GM12878 (cell line): ENCODE measurements at regions not wholly inside any gene's neighbourhood (a gene's known extent, or its start where the extent isn't known, plus 50 kb on each side); places are given as distances from the start of the nearest gene placed in this dataset.

ENCODE experiments used
- ATAC-seq: fragments of 200-7000 bp; cut with Tn5 transposase; 3 replicates; pipeline ENCODE4 v1.9.1; 2020; ENCODE audit warnings: mild to moderate bottlenecking, moderate library complexity
- BruUV-seq: library from RNA; stranded (reverse); fragments of 400-500 nt; replicated peaks from 2 replicates; lab custom pipeline; 2021; lab: Mats Ljungman, UMichigan
- CTCF ChIA-PET: fragments of 300-600 bp; sonication (Branson Sonifier 250); formaldehyde crosslinking; extraction: SDS; loops from one replicate; lab custom pipeline; 2021; ENCODE audit warnings: inconsistent platforms; lab: Yijun Ruan, JAX
- POLR2A ChIA-PET: fragments of 350-600 bp; formaldehyde crosslinking; extraction: SDS; loops from one replicate; lab custom pipeline; 2021; ENCODE audit warnings: inconsistent platforms; lab: Charles Lee
- RAD21 ChIA-PET: fragments of 300-600 bp; sonication (Branson Sonifier 250); formaldehyde crosslinking; loops from one replicate; lab custom pipeline; 2023; ENCODE audit warnings: antibody characterized with exemption; ENCODE audit not compliant: unreplicated experiment; lab: Charles Lee
- SMC1A ChIA-PET: fragments of 300-600 bp; sonication (Branson Sonifier 250); formaldehyde crosslinking; loops from one replicate; lab custom pipeline; 2023; ENCODE audit not compliant: unreplicated experiment, uncharacterized antibody; lab: Charles Lee
- DNase-seq: peaks from one replicate; pipeline ENCODE4 v3.0.0-alpha.2; 2011; ENCODE audit warnings: low read depth, low spot score
- FAIRE-seq: peaks from 3 replicates; lab custom pipeline; 2011; peaks lifted over from hg19 to GRCh38; lab: Jason Lieb, UNC
- H2AFZ ChIP-seq: 2 replicates; pipeline ENCODE4 v1.6.0; 2011; ENCODE audit warnings: low read depth, low read length, control low read depth; ENCODE audit not compliant: control insufficient read depth
- H3K27ac ChIP-seq: 2 replicates; pipeline ENCODE4 v1.5.1; 2011; ENCODE audit warnings: control low read depth; ENCODE audit not compliant: control insufficient read depth, insufficient read depth
- H3K27me3 ChIP-seq, 2 experiments: replicated peaks in 1 of 2; 2 replicates each; pipeline versions ENCODE4 v1.6.0 to v1.6.1; 2011; ENCODE audit warnings: low read length in 1 of 2; ENCODE audit not compliant: control insufficient read depth in 2 of 2, insufficient read depth in 2 of 2
- H3K36me3 ChIP-seq, 2 experiments: 2 replicates each; pipeline ENCODE4 v1.5.1; 2011; ENCODE audit warnings: low read length in 1 of 2; ENCODE audit not compliant: control insufficient read depth in 2 of 2, insufficient read depth in 2 of 2
- H3K4me1 ChIP-seq: 2 replicates; pipeline ENCODE4 v1.6.1; 2011; ENCODE audit warnings: mild to moderate bottlenecking, low read length, moderate library complexity, mixed read lengths; ENCODE audit not compliant: control insufficient read depth, insufficient read depth
- H3K4me2 ChIP-seq: 2 replicates; pipeline ENCODE4 v1.6.0; 2011; ENCODE audit warnings: control low read depth; ENCODE audit not compliant: control insufficient read depth, insufficient read depth
- H3K4me3 ChIP-seq: fragments of 200-600 bp; sonication (generic); 2 replicates; pipeline ENCODE4 v1.5.1; 2016
- H3K79me2 ChIP-seq: 2 replicates; pipeline ENCODE4 v1.6.0; 2011; ENCODE audit warnings: low read length; ENCODE audit not compliant: control insufficient read depth, insufficient read depth
- H3K9ac ChIP-seq: 2 replicates; pipeline ENCODE4 v1.8.0; 2011; ENCODE audit warnings: low read length, control low read depth, mixed read lengths; ENCODE audit not compliant: control insufficient read depth, insufficient read depth
- H3K9me3 ChIP-seq: replicated peaks from 3 replicates; pipeline ENCODE4 v1.5.1; 2011; ENCODE audit warnings: mild to moderate bottlenecking, low read length; ENCODE audit not compliant: control insufficient read depth, insufficient read depth
- H4K20me1 ChIP-seq: 2 replicates; pipeline ENCODE4 v1.6.0; 2011; ENCODE audit not compliant: control insufficient read depth, insufficient read depth
- CEBPZ ChIP-seq: fragments of 150-350 bp; IDR thresholded peaks from 2 replicates; pipeline ENCODE4 v1.6.1; 2016; ENCODE audit warnings: low read depth, low read length
- NKRF ChIP-seq: fragments of 450-650 bp; conservative IDR thresholded peaks from 2 replicates; pipeline ENCODE4 v1.6.1; 2017; ENCODE audit warnings: mild to moderate bottlenecking, moderate library complexity
- NR2C1 ChIP-seq: fragments of 450-650 bp; IDR thresholded peaks from 2 replicates; pipeline ENCODE4 v1.6.1; 2017; ENCODE audit warnings: antibody characterized with exemption, mild to moderate bottlenecking, moderate library complexity
- NR2C2 ChIP-seq: IDR thresholded peaks from 2 replicates; pipeline ENCODE4 v1.6.1; 2011; ENCODE audit warnings: borderline replicate concordance, low read depth; ENCODE audit not compliant: control insufficient read depth, insufficient read length
- RAD51 ChIP-seq: fragments of 450-650 bp; IDR thresholded peaks from 2 replicates; pipeline ENCODE4 v1.6.1; 2016; ENCODE audit warnings: moderate library complexity, mild to moderate bottlenecking, inconsistent platforms
- RB1 ChIP-seq: fragments of 450-650 bp; formaldehyde crosslinking; IDR thresholded peaks from 2 replicates; pipeline ENCODE4 v1.6.1; 2017; ENCODE audit warnings: mild to moderate bottlenecking, borderline replicate concordance
- SREBF1 ChIP-seq: IDR thresholded peaks from 2 replicates; pipeline ENCODE4 v1.6.1; 2012; ENCODE audit warnings: mild to moderate bottlenecking, low read length
- TBL1XR1 ChIP-seq: IDR thresholded peaks from 2 replicates; pipeline ENCODE4 v1.6.1; 2012; ENCODE audit warnings: low read depth, low read length, improper control_type of control experiment
- WGBS: methylation state at CpG from one replicate; pipeline ENCODE4 v1.1.6; 2016; ENCODE audit warnings: low lambda C conversion rate; ENCODE audit not compliant: insufficient replicate concordance, insufficient coverage; ENCODE audit errors: missing lambda C conversion rate; 5-methylcytosine and 5-hydroxymethylcytosine counted together
- in situ Hi-C: fragments of 300-500 bp; cut with MboI; formaldehyde crosslinking; loops from 9 replicates; pipeline ENCODE4 v1.14.3; 2018; ENCODE audit warnings: mixed read lengths
- intact Hi-C: fragments of 100-400 bp; cut with micrococcal nuclease; formaldehyde crosslinking; loops from one replicate; pipeline ENCODE4 v1.14.2; 2022; ENCODE audit not compliant: unreplicated experiment
- TF ChIP-seq, protein P1 (sequence below): fragments of 450-650 bp; IDR thresholded peaks from 2 replicates; pipeline ENCODE4 v1.6.1; 2017; ENCODE audit warnings: mild to moderate bottlenecking, low read depth, inconsistent platforms; ENCODE audit not compliant: poor library complexity, severe bottlenecking

DNA sequence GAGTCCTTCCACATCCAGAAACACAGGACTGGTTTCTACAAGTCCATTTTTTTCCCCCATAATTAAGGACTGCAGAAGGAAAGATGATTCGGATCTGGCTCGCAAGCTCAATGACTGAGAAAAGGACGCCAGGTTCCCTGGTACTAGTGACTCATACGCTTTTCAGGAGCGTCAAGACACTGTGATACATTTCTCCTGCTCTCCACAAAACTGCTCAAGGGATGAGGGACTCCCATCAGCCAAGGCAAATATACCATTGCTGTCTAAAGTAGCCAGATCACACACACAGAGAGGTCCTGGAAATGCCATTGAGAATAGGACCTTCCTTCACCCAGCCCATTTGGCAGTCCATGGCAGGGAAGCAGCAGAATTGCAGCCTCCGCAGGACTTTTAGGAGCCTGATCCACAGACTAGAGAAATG, 253.6 kb upstream of the IRF2BP2 start (continued):
- no peak for TF ChIP-seq CEBPZ
- TF ChIP-seq NKRF, result no peak

DNA sequence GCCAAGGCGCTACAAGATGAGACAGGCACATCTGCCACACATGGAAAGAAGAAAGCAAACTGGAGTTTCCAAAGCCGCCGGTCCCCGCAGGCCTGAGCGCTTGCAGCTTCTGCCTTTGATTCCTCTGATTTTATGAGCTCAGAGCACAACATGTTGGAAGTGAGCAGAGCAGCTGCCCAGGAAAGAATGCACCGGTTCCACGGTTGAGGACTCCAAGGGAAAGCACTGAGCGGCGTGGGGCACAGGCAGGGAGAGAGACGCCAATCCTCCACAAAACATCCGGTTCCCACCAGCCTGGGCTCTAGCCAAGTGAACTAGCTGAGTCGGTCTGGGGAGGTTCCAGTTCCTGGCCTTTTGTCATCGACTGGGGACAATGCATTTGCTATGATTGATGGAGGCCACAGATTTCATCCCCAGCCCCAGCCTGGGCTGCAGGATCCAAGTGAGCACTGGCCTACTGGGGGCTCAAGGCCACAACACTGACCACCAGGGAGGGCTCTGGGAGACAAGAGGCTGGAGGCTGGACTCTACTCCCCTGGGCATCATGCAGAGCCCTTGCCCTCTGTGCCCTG, 253.1 kb upstream of the IRF2BP2 start:
- ATAC-seq (no peak), DNase-seq (no peak), FAIRE-seq (no peak)
- Histone ChIP-seq H3K36me3 (no peaks in the 10 kb centered on the region), H3K9me3 (peaks cover 4% of the 10 kb centered on the region; the same call in 2 of the 3 replicates), H3K4me2 (no peak overlapping the region), H4K20me1 (no peaks in the 10 kb centered on the region), H3K4me3 (no peak overlapping the region), H3K79me2 (no peaks in the 10 kb centered on the region), H3K27ac (no peak overlapping the region), H2AFZ (no peak overlapping the region), H3K27me3 (no peaks in the 10 kb centered on the region; a peak in 1 of 4 replicates), H3K4me1 (peaks cover 8% of the 10 kb centered on the region; the same call in 1 of the 2 replicates), H3K9ac (no peak overlapping the region)
- TF ChIP-seq SREBF1 (no peak), NR2C1 (no peak), TBL1XR1 (no peak), RB1 (no peak), RAD51 (no peak), NR2C2 (no peak), CEBPZ (no peak)
- TF ChIP-seq, protein P1, sequence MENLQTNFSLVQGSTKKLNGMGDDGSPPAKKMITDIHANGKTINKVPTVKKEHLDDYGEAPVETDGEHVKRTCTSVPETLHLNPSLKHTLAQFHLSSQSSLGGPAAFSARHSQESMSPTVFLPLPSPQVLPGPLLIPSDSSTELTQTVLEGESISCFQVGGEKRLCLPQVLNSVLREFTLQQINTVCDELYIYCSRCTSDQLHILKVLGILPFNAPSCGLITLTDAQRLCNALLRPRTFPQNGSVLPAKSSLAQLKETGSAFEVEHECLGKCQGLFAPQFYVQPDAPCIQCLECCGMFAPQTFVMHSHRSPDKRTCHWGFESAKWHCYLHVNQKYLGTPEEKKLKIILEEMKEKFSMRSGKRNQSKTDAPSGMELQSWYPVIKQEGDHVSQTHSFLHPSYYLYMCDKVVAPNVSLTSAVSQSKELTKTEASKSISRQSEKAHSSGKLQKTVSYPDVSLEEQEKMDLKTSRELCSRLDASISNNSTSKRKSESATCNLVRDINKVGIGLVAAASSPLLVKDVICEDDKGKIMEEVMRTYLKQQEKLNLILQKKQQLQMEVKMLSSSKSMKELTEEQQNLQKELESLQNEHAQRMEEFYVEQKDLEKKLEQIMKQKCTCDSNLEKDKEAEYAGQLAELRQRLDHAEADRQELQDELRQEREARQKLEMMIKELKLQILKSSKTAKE, result no peak
- WGBS, result 75% methylated on average over 13 of the region's 13 CpGs
- RAD21 ChIA-PET, result interaction anchor here (0.6 to 1.1 kb wide), 2 partner anchors 12 to 139 kb away, joined by 3 to 4 read pairs; no protein-coding TSS in a partner anchor
- POLR2A ChIA-PET, result interaction anchor here (0.8 kb wide), 1 partner anchor 67 kb away, joined by 3 read pairs; no protein-coding TSS in a partner anchor
- in situ Hi-C loops, result no loop called here
- BruUV-seq, result no TSS peak
- intact Hi-C loops, result no loop called here
- CTCF ChIA-PET, result interaction anchor here (1.2 kb wide), 1 partner anchor 230 kb away, joined by 3 read pairs; no protein-coding TSS in a partner anchor
- SMC1A ChIA-PET, result interaction anchor here (0.8 to 1.9 kb wide), 4 partner anchors 8 to 86 kb away, joined by 3 to 6 read pairs (median 4); no protein-coding TSS in a partner anchor
